ENCODE measurements at regions not wholly inside any gene's neighbourhood (a gene's known extent, or its start where the extent isn't known, plus 50 kb on each side); places are given as distances from the start of the nearest gene placed in this dataset.

- no peak for TF ChIP-seq POLR2AphosphoS5 (IDR thresholded peaks at IDR 0.05; ENCODE audit: borderline replicate concordance, low read depth, low read length)
- no peak for TF ChIP-seq EZH2 (IDR thresholded peaks at IDR 0.05)
- TF ChIP-seq FOXP2 (optimal IDR thresholded peaks at IDR 0.05; ENCODE audit: control extremely low read depth, extremely low read length, insufficient read depth): no peak
These were observed 85.2 kb downstream of the SPRY4 start for GRCh38 chr5:142239394-142240159.
